HUDEP-2 (cell line): ENCODE measurements at regions not wholly inside any gene's neighbourhood (a gene's known extent, or its start where the extent isn't known, plus 50 kb on each side); places are given as distances from the start of the nearest gene placed in this dataset.

Experiments
- DNase-seq, 76 experiments: peaks; one replicate each; lab custom pipeline; 2025; ENCODE audit not compliant: unreplicated experiment in 76 of 76; lab: John Stamatoyannopoulos, UW

DNA sequence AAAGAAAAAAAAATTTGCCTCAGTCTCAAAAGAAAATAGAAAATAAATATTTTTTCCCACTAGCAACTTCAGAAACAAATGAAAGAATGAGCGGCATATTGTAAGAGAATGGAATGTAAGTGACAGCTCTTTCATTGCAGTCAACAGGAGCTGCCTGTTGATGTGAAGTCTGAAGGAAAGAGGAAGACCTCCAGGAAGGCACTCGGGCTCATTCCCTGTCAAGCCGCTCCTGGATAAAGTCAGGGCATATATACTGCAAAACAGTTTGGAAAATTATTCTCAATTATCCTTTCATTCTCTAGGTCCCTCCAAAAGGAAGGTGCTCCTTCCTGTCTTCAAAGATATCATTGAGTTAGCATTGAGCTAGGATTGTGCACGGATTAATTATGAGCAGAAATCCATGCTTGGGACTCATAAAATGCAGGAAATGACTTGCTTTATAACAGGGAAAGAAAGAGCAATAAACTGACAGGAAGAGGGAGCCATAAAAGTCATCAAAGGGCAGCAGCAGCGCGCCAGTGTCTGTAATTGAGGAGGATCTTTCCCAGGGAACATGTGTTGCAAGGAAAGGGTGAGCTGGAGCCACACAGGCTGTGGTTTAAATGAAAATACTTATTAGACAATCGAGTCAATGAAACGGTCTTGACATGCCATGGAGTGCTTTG lies 218.2 kb downstream of the C6orf118 start:
- no peak for DNase-seq

DNA sequence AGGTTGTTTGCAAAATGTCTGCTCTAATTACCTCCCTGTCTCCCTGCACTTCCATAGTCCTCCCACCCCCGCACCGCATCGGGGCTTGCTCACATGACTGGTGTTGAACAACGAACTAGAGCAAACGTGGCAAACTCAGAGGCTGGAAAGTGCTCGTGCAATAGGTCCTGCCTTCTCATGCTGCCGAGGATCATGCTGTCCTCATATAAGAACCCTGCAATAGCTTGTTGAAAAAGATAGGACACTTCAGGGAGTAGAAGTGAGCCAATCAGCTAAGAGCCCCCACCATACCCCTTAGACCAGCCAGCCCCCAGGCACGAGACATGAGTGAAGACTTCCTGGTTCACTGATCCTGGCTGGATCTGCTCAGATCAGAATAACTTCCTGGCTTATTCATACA lies 219.2 kb downstream of the C6orf118 start:
- no peak for DNase-seq

DNA sequence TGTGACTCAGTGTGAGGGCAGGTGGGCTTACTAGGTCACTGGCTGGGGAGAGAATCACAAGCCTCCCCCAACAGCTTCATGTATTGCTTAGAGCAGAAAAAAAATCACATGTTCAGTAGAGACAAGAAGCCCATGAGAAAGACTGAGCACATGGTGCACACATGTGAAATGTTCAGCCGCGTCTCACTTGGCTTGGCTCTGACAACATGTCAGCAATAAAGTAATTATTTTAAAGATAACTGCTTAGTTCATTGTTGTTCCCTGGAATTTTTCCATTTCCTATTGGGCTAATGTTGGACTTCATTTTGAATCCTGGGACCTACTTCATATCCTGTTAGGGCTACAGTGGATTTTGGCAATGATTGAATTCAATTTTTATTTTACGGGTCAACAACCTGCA lies 222.6 kb downstream of the C6orf118 start:
- no peak for DNase-seq

- no peak for DNase-seq
These were observed 226.8 kb downstream of the C6orf118 start for GRCh38 chr6:165082636-165083035.

- no peak for DNase-seq
These were observed 227.4 kb downstream of the C6orf118 start for GRCh38 chr6:165081944-165082532.

- DNase-seq = no peak
These were observed 231.5 kb downstream of the C6orf118 start for GRCh38 chr6:165077876-165078275.

- no peak for DNase-seq
These were observed 237.5 kb downstream of the C6orf118 start for GRCh38 chr6:165071906-165072305.

GRCh38 chr6:165060720-165061119 lies 248.7 kb downstream of the C6orf118 start:
- DNase-seq = no peak

GRCh38 chr6:165059032-165059431 lies 250.4 kb downstream of the C6orf118 start:
- no peak for DNase-seq

DNA sequence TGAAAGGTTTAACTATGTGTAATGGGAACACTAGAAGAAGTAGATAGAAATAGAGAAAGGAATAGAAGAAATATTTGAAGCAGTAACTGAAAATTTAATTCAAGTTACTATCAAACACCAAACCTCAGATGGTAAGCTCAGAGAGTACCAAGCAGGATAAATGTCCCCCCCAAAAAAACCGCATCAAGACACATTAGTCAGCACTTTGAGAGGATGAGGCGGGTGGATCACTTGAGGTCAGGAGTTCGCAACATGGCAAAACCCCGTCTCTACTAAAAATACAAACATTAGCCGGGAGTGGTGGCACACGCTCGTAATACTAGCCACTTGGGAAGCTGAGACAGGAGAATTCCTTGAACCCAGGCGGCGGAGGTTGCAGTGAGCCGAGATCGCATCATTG lies 253.1 kb downstream of the C6orf118 start:
- DNase-seq = no peak

DNA sequence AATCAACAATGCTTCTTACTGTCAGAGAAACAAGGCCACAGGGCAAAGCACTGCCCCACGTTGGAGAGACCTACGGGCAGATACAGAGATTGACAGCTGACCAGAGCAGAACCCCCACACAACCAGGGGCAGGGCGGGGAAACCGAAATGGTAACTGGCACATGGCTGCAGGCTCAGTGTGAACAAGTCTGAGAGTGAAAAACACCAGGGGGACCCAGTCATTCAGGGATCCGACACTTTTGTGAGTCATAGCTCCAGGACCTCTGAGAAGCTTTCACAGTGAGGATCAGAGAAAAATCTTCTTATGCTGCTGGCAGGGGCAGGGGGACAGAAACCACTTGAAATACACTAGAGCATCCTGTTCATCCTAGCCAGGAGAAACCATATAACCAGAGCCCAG lies 254.2 kb downstream of the C6orf118 start:
- DNase-seq = peak in 3 of 76 experiments; percentile 4 to 40 (median 5)

GRCh38 chr6:165052561-165053480 lies 256.6 kb downstream of the C6orf118 start:
- no peak for DNase-seq

GRCh38 chr6:165049362-165049761 lies 260.0 kb downstream of the C6orf118 start:
- peak in 47 of 76 experiments; percentile 2 to 61 (median 25) for DNase-seq

- no peak for DNase-seq
These were observed 261.5 kb downstream of the C6orf118 start for GRCh38 chr6:165047952-165048351.

DNA sequence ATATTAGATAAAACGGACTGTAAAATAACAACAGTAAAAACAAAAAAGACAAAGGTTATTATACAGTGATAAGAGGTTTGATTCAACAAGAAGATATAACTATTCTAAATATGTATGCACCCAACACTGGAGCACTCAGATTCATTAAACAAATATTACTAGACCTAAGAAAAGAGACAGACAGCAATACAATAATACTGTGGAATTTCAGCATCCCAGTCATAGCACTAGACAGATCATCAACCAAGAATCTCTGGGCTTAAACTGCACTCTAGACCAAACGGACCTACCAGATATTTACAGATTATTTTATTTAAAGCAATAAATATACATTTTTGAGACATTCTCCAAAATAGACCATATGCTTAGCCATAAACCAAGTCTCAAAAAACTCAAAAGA lies 263.8 kb downstream of the C6orf118 start:
- no peak for DNase-seq

- DNase-seq = no peak
These were observed 266.5 kb downstream of the C6orf118 start for GRCh38 chr6:165042912-165043311.

GRCh38 chr6:165040440-165040839 lies 269.0 kb downstream of the C6orf118 start:
- no peak for DNase-seq

GRCh38 chr6:165034271-165034741 lies 275.1 kb downstream of the C6orf118 start:
- no peak for DNase-seq

DNA sequence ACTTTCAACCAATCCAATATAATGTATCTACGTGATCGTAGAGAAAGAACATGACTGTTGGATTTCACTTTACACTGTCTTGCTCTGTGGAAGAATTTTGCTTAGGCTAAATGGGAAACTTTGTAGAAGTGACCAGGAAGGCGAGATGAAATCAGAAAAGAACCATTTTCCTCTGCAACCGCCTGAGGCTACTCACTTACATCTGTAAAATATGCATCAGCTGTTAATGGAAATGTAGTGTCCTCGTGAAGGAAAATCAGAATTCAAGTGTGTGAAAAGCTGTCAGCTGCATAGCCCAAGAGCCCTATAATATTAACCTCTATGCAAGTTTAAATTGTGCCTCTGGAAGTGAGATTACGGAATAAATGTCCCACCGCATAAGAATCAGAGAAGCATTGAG lies 277.9 kb downstream of the C6orf118 start:
- no peak for DNase-seq

GRCh38 chr6:165025040-165025439 lies 284.4 kb downstream of the C6orf118 start:
- DNase-seq = no peak

GRCh38 chr6:165019681-165020080 lies 289.7 kb downstream of the C6orf118 start:
- DNase-seq = no peak
